ENCODE measurements at regions not wholly inside any gene's neighbourhood (a gene's known extent, or its start where the extent isn't known, plus 50 kb on each side); places are given as distances from the start of the nearest gene placed in this dataset.

GRCh38 chr3:118511402-118511801 is 523.2 kb downstream of the IGSF11 start:
- no peak overlapping the region for H3K4me3 ChIP-seq (ENCODE audit: control insufficient read depth, low read depth, low read length)
- DNase-seq (ENCODE audit: low read depth): no peak
- no peak for TF ChIP-seq CTCF (IDR thresholded peaks at IDR 0.05; ENCODE audit: control insufficient read depth, insufficient read depth, low read depth, low read length, missing control alignments)

GRCh38 chr3:118512301-118512700 is 522.3 kb downstream of the IGSF11 start:
- no peak for TF ChIP-seq CTCF (IDR thresholded peaks at IDR 0.05; ENCODE audit: control insufficient read depth, insufficient read depth, low read depth, low read length, missing control alignments)
- no peak for DNase-seq (ENCODE audit: low read depth)
- no peak overlapping the region for H3K4me3 ChIP-seq (ENCODE audit: control insufficient read depth, low read depth, low read length)

GRCh38 chr3:118525077-118525476 is 509.6 kb downstream of the IGSF11 start:
- no peak overlapping the region for H3K4me3 ChIP-seq (ENCODE audit: control insufficient read depth, low read depth, low read length)
- DNase-seq (ENCODE audit: low read depth): no peak
- no peak for TF ChIP-seq CTCF (IDR thresholded peaks at IDR 0.05; ENCODE audit: control insufficient read depth, insufficient read depth, low read depth, low read length, missing control alignments)

GRCh38 chr3:118526758-118527513 is 507.7 kb downstream of the IGSF11 start:
- no peak for TF ChIP-seq CTCF (IDR thresholded peaks at IDR 0.05; ENCODE audit: control insufficient read depth, insufficient read depth, low read depth, low read length, missing control alignments)
- DNase-seq (ENCODE audit: low read depth): no peak
- no peak overlapping the region for H3K4me3 ChIP-seq (ENCODE audit: control insufficient read depth, low read depth, low read length)

- TF ChIP-seq CTCF (IDR thresholded peaks at IDR 0.05; ENCODE audit: control insufficient read depth, insufficient read depth, low read depth, low read length, missing control alignments): no peak
- no peak for DNase-seq (ENCODE audit: low read depth)
Observed at GRCh38 chr3:118527514-118528044, 507.1 kb downstream of the IGSF11 start.

GRCh38 chr3:118529554-118529953 is 505.1 kb downstream of the IGSF11 start:
- no peak overlapping the region for H3K4me3 ChIP-seq (ENCODE audit: control insufficient read depth, low read depth, low read length)
- DNase-seq (ENCODE audit: low read depth): no peak
- TF ChIP-seq CTCF (IDR thresholded peaks at IDR 0.05; ENCODE audit: control insufficient read depth, insufficient read depth, low read depth, low read length, missing control alignments): no peak

More at GRCh38 chr3:118527514-118528044, 507.1 kb downstream of the IGSF11 start:
- H3K4me3 ChIP-seq (ENCODE audit: control insufficient read depth, low read depth, low read length): no peak overlapping the region
